GM12873 (cell line): ENCODE measurements at regions not wholly inside any gene's neighbourhood (a gene's known extent, or its start where the extent isn't known, plus 50 kb on each side); places are given as distances from the start of the nearest gene placed in this dataset.

ENCODE experiments used
- TF ChIP-seq, protein P1 (sequence below): IDR thresholded peaks from 2 replicates; pipeline ENCODE4 v1.5.1; 2012; ENCODE audit warnings: low read depth, mild to moderate bottlenecking, moderate library complexity, low read length, control low read depth; ENCODE audit not compliant: insufficient read depth; ENCODE audit errors: missing control alignments

DNA sequence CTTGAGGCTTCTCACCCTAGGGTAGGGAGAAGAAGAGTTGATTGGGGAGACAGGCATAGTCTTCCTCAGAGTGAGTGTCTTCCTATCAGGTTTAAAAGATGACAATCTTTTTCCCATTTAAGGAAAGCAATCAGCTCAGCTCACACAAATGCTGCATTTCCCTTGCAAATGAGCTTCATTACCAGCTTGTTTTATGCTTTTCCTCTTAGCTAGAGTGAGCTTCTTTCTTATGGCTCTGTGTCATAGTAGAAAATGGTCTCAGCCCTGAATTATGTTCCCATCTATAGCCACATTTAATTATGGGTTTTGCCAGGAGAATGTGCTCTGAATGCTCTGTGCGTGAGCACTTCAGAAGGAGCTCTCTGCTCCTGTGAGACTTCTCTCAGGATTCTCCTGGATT lies 112.8 kb upstream of the NCK2 start:
- TF ChIP-seq, protein P1, sequence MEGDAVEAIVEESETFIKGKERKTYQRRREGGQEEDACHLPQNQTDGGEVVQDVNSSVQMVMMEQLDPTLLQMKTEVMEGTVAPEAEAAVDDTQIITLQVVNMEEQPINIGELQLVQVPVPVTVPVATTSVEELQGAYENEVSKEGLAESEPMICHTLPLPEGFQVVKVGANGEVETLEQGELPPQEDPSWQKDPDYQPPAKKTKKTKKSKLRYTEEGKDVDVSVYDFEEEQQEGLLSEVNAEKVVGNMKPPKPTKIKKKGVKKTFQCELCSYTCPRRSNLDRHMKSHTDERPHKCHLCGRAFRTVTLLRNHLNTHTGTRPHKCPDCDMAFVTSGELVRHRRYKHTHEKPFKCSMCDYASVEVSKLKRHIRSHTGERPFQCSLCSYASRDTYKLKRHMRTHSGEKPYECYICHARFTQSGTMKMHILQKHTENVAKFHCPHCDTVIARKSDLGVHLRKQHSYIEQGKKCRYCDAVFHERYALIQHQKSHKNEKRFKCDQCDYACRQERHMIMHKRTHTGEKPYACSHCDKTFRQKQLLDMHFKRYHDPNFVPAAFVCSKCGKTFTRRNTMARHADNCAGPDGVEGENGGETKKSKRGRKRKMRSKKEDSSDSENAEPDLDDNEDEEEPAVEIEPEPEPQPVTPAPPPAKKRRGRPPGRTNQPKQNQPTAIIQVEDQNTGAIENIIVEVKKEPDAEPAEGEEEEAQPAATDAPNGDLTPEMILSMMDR = no peak

DNA sequence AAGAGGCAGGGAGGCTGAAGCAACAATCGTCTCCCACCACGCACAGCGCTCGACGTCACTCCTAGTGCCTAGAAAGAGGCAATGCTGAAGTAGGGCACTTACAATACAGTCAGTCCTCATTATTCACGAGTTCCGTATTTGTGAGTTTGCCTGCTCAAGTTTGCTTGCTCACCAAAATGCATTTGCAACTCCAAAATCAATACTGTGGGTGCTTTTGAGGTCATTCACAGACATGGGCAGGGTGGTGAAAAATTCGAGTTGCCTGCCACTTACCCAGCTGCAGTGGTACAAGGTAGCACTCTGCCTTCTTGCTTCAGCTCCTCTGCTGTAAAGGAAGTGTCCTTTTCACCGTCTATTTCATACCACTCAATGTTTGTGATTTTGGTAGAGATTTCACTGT lies 113.7 kb upstream of the NCK2 start:
- TF ChIP-seq, protein P1 = no peak

DNA sequence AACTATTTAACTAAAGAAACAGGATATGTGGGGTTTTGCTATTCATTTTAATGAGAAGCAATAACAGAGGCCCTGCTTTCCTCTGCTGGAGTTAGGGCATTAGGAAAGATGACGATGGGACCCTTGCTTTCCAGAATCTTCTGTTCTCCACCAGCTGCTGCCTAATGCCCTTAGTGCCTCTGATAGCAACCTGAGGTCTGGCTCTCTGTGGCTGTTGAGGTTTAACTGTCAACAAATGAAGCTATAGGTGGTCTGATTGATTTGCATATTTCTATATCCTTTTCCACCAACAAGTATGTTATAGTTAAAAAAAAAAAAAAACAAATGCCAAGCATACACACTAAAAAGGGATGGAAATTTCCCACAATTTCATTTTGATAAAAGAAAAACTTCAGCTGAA lies 115.1 kb upstream of the NCK2 start:
- TF ChIP-seq, protein P1 = no peak

DNA sequence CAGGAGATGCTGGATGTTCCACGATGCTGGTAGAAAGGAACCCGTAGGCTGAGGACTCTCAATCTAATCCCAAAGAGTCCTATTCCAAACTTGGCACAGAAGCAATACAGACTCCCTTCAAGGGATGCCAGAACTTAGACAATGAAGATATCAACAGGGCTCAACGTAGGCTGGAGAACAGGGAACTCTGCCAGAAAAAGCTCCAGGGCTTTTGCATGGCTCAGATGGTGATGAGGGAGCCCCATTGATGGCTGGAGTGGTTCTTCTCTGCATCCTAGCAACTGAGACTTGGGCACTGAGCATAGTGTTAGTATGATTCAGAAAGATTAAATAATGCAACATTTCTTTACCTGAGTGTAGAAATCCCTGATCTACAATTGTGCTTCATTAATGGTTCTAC lies 117.2 kb upstream of the NCK2 start:
- TF ChIP-seq, protein P1 = no peak

DNA sequence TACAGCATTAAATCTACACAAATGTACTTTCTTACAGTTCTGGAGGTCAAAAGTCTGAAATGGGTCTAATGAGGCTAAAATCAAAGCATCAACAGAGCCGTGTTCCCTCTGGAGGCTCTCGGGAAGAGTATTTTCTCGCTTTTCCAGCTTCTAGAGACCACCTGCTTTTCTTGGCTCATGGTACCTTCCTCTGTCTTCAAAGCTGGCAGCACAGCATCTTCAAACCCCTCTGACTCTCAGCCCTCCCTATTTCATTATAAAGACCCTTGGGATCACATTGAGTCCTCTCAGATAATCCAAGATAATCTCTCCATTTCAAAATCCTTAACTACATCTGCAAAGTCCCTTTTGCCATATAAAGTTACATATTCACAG lies 117.8 kb upstream of the NCK2 start:
- TF ChIP-seq, protein P1 = no peak

DNA sequence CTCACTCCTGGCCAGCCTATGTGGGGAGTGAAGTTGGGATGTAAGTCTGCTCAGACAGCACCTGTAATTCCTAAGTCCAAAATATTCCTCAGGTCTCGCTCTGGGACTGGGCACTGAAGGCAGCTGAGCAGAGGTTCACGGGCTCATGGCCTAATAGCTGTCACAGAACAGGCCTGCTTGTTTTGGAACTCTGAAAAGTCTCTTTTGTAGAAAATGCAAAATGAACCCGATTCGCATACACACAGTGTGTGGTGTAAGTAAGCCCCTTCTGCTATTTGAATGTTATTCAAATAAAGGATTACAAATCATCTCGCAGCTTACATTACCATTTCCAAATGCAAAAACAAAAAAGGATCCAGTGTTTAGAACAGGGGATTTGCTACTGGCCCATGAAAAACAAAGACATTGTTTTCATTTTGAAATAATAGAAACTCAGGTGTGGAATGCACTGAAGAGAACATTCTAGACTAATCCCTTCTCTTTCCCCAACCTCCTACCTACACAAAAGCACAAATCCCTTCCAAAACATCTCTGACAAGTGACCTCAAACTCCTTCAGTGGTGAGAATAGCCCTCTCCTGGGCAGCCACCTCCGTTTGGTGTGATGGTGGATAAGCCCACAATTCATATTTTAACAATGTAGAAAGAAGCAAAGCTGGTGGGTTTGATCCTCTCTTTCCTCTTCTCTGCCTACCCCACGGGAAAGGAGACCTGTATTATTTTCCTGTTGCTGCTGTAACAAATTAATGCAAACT lies 118.3 kb upstream of the NCK2 start:
- TF ChIP-seq, protein P1 = no peak

DNA sequence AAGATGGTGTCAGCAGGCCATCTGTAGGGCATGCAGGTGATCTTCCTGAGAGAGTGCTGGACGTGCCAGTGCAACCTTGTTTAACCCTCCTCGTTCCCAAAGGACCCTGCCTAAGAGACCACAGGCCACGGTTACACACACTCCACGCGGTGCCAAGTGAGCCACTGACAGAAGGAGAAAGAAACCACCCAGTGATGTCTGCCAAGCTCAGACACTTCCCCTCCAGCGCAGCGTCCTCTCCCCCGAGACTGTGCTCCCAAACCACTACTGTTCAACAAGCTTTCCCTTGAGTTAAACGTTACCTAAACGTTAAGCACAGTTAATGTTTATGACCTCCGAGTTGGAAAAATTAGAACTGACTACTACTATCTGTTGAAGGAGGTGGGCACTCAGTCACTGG lies 119.1 kb upstream of the NCK2 start:
- TF ChIP-seq, protein P1 = no peak
